A549 (cell line): ENCODE measurements at regions not wholly inside any gene's neighbourhood (a gene's known extent, or its start where the extent isn't known, plus 50 kb on each side); places are given as distances from the start of the nearest gene placed in this dataset.

Source experiments
- CTCF ChIP-seq: fragments of >200 bp; sonication (Bioruptor Twin); formaldehyde crosslinking; IDR thresholded peaks from 3 replicates; pipeline ENCODE4 v1.5.1; 2016
- EP300 ChIP-seq, 2 experiments: fragments of >200 bp; sonication (Bioruptor Twin); formaldehyde crosslinking; IDR thresholded peaks; 2 replicates in 1 of 2; 3 replicates in 1 of 2; pipeline ENCODE4 v1.6.1; 2016 to 2017
- HOXA7 ChIP-seq: fragments of 250-450 bp; sonication (Bioruptor Pico); IDR thresholded peaks from 2 replicates; pipeline ENCODE4 v1.5.0; 2020; ENCODE audit warnings: mild to moderate bottlenecking, moderate library complexity
- JUN ChIP-seq, 2 experiments: fragments of >200 bp; sonication (Bioruptor Twin); formaldehyde crosslinking; IDR thresholded peaks; 2 replicates in 1 of 2; 3 replicates in 1 of 2; pipeline ENCODE4 v1.6.1; 2016 to 2017
- MAZ ChIP-seq: fragments of 150-350 bp; IDR thresholded peaks from 2 replicates; pipeline ENCODE4 v1.6.1; 2014; ENCODE audit warnings: antibody characterized with exemption, low read depth, low read length, borderline replicate concordance
- MYC ChIP-seq: IDR thresholded peaks from 2 replicates; pipeline ENCODE4 v1.6.1; 2012; ENCODE audit warnings: mild to moderate bottlenecking, inconsistent platforms, low read length, improper control_type of control experiment, borderline replicate concordance
- POLR2AphosphoS2 ChIP-seq: conservative IDR thresholded peaks from 2 replicates; pipeline ENCODE4 v1.6.1; 2012; ENCODE audit warnings: low read length, improper control_type of control experiment, inconsistent platforms
- REST ChIP-seq: fragments of 200-600 bp; sonication (generic); IDR thresholded peaks from 2 replicates; pipeline ENCODE4 v1.6.1; 2016; ENCODE audit warnings: antibody characterized with exemption, mild to moderate bottlenecking, moderate library complexity

GRCh38 chr13:29713839-29714238 is 118.4 kb upstream of the SLC7A1 start:
- TF ChIP-seq MAZ (no peak), MYC (no peak), POLR2AphosphoS2 (no peak), REST (no peak), EP300 (IDR thresholded peaks at IDR 0.05) (no peak), HOXA7 (no peak), JUN (IDR thresholded peaks at IDR 0.05) (no peak), CTCF (peak; percentile 31)
